ENCODE measurements at regions not wholly inside any gene's neighbourhood (a gene's known extent, or its start where the extent isn't known, plus 50 kb on each side); places are given as distances from the start of the nearest gene placed in this dataset.

DNA sequence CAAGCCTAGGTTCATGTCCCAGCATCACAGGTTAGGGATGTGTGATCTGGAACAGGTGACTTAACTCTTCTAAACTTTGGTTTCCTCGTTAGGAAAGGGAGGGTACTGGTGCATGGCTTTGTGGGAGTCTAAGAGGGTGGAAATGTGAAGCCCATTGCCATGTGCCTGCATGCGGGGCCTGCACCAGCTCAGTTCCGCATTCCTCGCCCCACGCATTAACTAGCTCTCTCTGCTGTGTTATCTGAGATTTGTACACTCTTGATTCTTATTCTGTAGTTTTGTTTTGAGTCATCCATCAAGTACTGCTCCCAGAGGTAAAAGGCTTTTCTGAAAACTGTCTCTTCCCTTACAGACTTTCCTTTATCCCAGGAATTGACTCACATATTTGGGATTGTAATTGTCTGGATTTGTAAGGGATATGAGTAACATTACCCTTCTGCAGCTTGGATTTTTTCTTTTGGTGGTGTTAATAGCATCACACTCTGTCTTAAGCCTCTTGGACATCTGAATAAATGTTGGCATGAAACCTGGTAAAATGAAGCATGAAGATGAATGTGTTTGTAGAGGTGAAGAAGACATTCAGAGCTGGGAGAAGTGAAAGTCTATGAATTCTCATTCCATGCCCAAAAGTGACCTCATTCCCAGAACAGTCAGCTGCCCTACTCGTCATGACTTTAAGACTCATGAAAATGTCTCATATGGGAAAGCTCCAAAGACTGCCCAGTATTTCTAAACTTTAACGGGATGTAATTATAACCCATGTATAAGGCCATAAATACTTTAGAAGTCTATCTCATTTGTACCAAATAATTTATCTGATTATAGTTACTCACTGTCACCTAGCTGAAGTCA is 357.3 kb downstream of the FOXA2 start:
- H3K27ac Mint-ChIP-seq, result no peak overlapping the region
- peaks cover 5% of the 10 kb centered on the region for H3K9me3 Mint-ChIP-seq
- H3K36me3 Mint-ChIP-seq (ENCODE audit: low read depth), result no peaks in the 10 kb centered on the region
- no peak overlapping the region for H3K4me3 Mint-ChIP-seq
- H3K4me1 Mint-ChIP-seq (ENCODE audit: low read depth), result no peaks in the 10 kb centered on the region
- H3K27me3 Mint-ChIP-seq, result no peaks in the 10 kb centered on the region

DNA sequence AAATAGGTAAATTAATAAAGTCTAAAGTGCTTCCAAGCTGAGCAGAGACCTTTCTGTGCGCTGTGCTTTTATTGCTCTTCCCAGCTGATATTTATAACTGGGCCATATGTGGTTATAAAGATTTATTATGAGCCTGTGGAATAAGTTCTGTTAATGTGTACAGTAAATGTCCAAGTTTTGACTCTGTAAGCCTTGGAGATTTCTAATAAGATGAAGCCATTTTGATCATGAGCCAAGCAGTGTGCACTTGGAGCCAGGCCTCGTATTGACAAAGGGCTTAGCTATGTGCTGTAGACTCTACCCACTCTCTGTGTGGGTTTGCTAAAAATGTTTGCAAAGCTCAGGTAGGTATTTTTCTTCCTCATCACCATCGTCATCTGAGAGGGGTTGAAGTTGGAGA is 361.1 kb downstream of the FOXA2 start:
- Mint-ChIP-seq H3K27ac (no peak overlapping the region), H3K27me3 (no peaks in the 10 kb centered on the region), H3K4me1 (ENCODE audit: low read depth) (no peaks in the 10 kb centered on the region), H3K9me3 (peaks cover 5% of the 10 kb centered on the region), H3K4me3 (no peak overlapping the region), H3K36me3 (ENCODE audit: low read depth) (no peaks in the 10 kb centered on the region)

DNA sequence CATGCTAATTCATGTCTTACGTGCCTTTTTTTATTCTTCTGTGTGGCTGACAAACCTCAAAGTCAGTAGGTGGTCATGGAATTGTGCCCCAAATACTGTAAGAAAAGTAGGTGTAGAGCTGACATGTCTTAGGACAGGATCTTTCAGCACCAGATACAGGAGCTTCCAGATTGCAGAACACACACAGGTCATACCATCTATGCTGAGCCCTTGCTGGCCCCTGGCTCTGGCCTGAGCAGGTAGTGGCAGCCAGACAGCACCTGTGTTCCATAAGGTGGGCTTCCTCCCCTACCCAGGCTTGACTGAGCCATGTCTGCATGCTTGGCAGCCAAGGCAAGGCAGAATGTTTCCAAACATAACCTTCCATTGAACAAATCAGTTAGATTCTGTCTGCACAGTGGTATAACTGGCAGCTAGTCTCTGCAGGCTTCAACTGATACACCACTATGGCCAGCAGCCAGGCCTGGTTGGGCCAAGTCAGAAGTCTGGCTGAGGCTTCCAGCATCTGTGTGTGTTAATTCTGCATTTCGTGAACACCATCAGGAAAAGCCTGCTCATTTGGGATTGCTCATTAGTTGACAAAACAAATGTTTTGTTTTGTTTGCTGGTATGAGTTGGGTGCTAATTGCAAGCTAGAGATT is 366.5 kb downstream of the FOXA2 start:
- no peaks in the 10 kb centered on the region for H3K36me3 Mint-ChIP-seq (ENCODE audit: low read depth)
- H3K27ac Mint-ChIP-seq, result no peak overlapping the region
- H3K4me1 Mint-ChIP-seq (ENCODE audit: low read depth), result no peaks in the 10 kb centered on the region
- H3K27me3 Mint-ChIP-seq, result no peaks in the 10 kb centered on the region
- no peak overlapping the region for H3K4me3 Mint-ChIP-seq
- no peaks in the 10 kb centered on the region for H3K9me3 Mint-ChIP-seq

DNA sequence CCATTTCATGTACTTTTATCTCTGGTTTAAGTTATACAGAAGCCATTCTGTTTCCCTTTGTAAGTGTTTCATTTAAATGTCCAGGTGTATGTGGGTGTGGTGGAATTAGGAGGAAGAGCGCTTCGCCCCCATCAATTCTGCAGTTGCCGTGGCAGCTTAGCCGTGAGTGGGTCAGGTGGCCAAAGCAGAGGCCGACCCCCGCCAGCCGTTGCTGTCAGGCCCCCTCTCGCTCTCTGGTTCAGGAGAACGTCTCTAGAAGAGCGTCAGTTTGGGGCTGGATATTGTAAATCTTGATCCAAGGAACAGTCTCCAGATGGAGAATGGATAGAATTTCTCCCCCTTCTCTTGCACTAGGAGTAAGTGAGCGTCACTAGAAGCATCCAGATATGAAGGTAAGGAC is 367.4 kb downstream of the FOXA2 start:
- H3K36me3 Mint-ChIP-seq (ENCODE audit: low read depth), result no peaks in the 10 kb centered on the region
- H3K9me3 Mint-ChIP-seq, result no peaks in the 10 kb centered on the region
- H3K27ac Mint-ChIP-seq, result no peak overlapping the region
- no peaks in the 10 kb centered on the region for H3K27me3 Mint-ChIP-seq
- H3K4me1 Mint-ChIP-seq (ENCODE audit: low read depth), result no peaks in the 10 kb centered on the region
- H3K4me3 Mint-ChIP-seq, result no peak overlapping the region

DNA sequence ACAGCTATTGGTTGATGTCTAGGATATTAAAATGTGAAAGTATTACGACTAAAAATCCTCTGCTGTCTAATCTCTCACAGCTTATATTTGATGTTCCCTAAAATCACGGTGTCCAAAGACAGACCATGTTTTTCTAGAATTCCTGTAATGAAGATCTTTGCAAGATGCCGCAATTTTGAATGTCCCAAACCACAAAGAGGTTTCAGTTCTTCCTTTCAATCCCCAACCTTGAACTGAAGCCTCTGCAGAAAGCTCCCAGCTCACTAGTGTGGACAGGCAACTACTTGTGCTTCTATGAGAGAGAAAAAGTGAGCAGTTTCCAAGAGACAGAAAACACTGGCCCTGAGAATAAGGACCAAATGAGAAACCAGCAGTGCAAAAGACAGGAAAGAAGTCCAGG is 370.1 kb downstream of the FOXA2 start:
- Mint-ChIP-seq H3K4me3 (no peak overlapping the region), H3K4me1 (ENCODE audit: low read depth) (no peaks in the 10 kb centered on the region), H3K9me3 (no peaks in the 10 kb centered on the region), H3K27ac (no peak overlapping the region), H3K27me3 (no peaks in the 10 kb centered on the region), H3K36me3 (ENCODE audit: low read depth) (no peaks in the 10 kb centered on the region)

DNA sequence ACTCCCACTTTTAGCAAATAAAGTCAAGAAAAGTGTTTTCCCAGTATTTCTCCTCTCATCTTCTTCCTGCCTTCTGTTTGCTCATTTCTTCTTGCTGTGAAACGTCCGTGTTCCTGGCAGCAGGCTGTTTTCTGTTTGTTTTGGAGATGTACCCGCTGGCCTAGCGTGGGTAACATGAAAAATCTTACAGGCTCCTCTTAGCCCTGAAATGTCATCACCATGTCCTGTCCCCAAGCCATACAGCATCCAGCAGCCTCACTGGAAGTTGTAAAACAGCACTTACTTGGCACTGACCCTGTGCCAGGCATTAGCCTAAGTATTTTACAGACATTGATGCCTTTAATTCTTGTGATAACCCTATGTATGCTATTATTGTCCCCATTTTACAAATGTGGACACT is 371.1 kb downstream of the FOXA2 start:
- H3K27ac Mint-ChIP-seq, result no peak overlapping the region
- no peaks in the 10 kb centered on the region for H3K9me3 Mint-ChIP-seq
- no peaks in the 10 kb centered on the region for H3K4me1 Mint-ChIP-seq (ENCODE audit: low read depth)
- H3K27me3 Mint-ChIP-seq, result no peaks in the 10 kb centered on the region
- no peaks in the 10 kb centered on the region for H3K36me3 Mint-ChIP-seq (ENCODE audit: low read depth)
- H3K4me3 Mint-ChIP-seq, result no peak overlapping the region

DNA sequence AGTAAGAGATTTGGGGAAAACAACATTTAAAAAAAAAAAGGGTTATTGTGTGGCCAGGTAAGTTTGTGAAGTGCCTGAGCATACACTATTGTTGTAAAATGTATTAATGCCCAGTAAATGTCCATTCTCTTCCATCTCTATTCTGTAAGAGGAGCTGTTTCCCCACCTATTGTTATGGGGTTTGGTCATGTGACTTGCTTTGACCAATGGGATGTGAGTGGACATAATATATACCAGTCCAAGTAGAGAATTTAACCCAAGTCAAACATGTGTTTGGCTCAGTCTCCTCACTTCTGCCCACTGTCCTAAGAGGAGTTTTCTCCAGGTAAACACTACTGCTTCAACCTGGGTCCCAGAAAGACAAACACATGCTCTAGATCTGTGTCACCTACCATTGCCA is 377.1 kb downstream of the FOXA2 start:
- Mint-ChIP-seq H3K27ac (no peak overlapping the region), H3K36me3 (ENCODE audit: low read depth) (no peaks in the 10 kb centered on the region)

DNA sequence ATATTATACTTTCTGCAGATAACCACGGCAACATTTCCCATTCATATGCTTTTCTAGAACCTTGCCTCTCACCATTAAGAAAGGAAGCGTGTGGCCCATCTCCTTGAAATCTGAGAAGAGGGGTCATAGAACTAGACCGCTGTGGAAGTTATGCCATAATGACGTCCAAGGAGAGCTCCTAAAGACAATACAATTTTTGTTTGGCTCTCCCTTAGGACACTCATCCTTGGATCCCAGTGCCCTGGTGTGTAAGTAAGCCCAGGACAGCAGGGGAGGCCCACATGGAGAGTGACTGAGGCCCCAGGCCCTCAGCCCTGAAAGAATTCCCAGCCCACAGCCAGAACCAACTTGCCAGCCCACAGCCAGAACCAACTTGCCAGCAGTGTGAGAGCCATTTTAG is 379.6 kb downstream of the FOXA2 start:
- no peak overlapping the region for H3K27ac Mint-ChIP-seq
- H3K27me3 Mint-ChIP-seq, result no peaks in the 10 kb centered on the region
- H3K4me3 Mint-ChIP-seq, result no peak overlapping the region
- no peaks in the 10 kb centered on the region for H3K36me3 Mint-ChIP-seq (ENCODE audit: low read depth)
- no peaks in the 10 kb centered on the region for H3K4me1 Mint-ChIP-seq (ENCODE audit: low read depth)
- H3K9me3 Mint-ChIP-seq, result peaks cover 21% of the 10 kb centered on the region

More for the DNA sequence above, 377.1 kb downstream of the FOXA2 start:
- Mint-ChIP-seq H3K4me3 (no peak overlapping the region), H3K9me3 (peaks cover 18% of the 10 kb centered on the region), H3K4me1 (ENCODE audit: low read depth) (no peaks in the 10 kb centered on the region), H3K27me3 (no peaks in the 10 kb centered on the region)

DNA sequence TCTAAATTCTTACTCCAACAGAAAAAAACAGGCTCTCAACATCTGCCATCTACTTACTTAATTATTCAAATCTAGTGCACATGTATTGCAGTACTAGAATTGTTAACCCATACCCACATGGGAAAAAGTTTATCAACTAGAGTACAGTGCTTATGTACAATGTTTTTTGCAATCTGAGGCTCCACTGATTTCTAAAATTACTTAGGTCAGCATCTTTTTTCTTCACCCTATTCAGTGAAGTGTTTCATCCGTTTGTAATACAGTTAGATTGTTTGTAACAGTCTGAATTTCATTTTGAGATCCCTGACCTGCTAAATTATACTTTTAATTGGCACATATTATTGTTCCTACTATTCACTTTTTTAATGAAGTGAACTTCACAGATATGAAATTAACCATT is 402.2 kb downstream of the FOXA2 start:
- no peaks in the 10 kb centered on the region for H3K4me1 Mint-ChIP-seq (ENCODE audit: low read depth)
- no peaks in the 10 kb centered on the region for H3K36me3 Mint-ChIP-seq (ENCODE audit: low read depth)
- no peaks in the 10 kb centered on the region for H3K27me3 Mint-ChIP-seq
- no peak overlapping the region for H3K27ac Mint-ChIP-seq
- no peak overlapping the region for H3K4me3 Mint-ChIP-seq
- H3K9me3 Mint-ChIP-seq, result no peaks in the 10 kb centered on the region

DNA sequence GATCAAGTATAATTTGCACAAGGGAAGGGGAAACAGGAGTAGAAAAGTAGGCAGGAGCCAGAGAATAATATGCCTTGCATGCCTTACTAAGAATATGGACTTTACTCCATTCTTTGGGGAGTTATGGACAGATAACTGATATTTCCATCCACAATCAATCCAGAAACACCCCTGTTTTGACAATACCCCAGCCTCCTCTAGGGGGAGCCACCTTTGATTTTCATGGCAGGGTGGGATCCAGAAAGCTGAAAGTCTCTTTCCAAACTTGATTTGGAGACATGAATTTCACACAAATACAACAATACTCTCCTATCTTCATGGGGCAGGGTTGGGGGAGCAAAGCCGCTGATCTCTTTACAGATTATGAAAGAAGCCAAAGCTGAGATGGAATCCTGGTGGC is 404.1 kb downstream of the FOXA2 start:
- Mint-ChIP-seq H3K27ac (no peak overlapping the region), H3K4me1 (ENCODE audit: low read depth) (no peaks in the 10 kb centered on the region), H3K4me3 (no peak overlapping the region), H3K9me3 (peaks cover under 1% of the 10 kb centered on the region), H3K27me3 (no peaks in the 10 kb centered on the region), H3K36me3 (ENCODE audit: low read depth) (no peaks in the 10 kb centered on the region)

DNA sequence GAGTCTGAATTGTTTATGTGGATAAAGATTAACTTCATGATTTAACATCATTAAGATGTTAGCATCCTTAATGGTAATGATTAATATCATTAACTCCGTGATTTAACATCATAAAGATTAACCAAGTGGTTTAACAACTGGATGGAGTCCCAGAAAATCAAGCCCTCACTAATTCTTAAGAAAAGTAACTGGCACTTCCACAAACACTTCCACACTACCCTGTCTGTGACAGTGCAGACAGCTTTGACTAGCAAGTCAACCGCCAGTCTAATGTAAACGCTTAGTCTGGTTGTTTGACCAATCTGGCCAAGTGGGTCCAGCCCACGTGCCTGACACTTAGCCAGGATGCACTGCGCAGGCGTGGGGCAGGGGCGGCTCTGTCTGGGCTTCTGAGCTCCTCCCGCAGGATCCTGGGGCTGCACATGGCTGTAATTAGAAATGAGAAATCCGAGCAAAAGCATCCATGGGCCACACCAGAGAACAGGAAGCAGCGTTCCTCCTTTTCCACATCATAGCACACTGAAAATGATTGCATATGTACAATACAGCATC is 424.2 kb downstream of the FOXA2 start:
- peaks cover 10% of the 10 kb centered on the region for H3K9me3 Mint-ChIP-seq
- no peaks in the 10 kb centered on the region for H3K4me1 Mint-ChIP-seq (ENCODE audit: low read depth)
- no peak overlapping the region for H3K27ac Mint-ChIP-seq
- H3K4me3 Mint-ChIP-seq, result no peak overlapping the region
- H3K36me3 Mint-ChIP-seq (ENCODE audit: low read depth), result no peaks in the 10 kb centered on the region
- no peaks in the 10 kb centered on the region for H3K27me3 Mint-ChIP-seq

DNA sequence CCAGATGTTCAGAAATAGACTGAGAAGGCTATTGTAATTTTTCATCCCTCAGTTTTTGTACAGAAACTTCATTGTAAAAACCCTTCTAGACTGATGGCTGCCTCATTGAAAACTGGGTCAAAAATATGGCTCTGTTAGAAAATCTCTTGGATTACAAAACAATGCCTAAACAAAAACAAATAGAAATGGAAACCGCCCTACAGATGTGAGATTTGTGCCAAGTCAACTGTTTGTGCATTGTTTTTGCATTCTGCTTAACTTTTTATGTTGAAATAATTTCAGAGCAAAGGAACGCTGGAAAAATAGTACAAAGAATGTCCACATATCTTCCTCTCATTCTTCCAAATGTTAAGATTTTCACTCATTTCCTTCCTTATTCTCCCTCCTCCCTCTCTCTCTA is 425.1 kb downstream of the FOXA2 start:
- no peaks in the 10 kb centered on the region for H3K4me1 Mint-ChIP-seq (ENCODE audit: low read depth)
- no peaks in the 10 kb centered on the region for H3K27me3 Mint-ChIP-seq
- no peak overlapping the region for H3K4me3 Mint-ChIP-seq
- no peaks in the 10 kb centered on the region for H3K36me3 Mint-ChIP-seq (ENCODE audit: low read depth)
- H3K9me3 Mint-ChIP-seq, result peaks cover 14% of the 10 kb centered on the region
- no peak overlapping the region for H3K27ac Mint-ChIP-seq

DNA sequence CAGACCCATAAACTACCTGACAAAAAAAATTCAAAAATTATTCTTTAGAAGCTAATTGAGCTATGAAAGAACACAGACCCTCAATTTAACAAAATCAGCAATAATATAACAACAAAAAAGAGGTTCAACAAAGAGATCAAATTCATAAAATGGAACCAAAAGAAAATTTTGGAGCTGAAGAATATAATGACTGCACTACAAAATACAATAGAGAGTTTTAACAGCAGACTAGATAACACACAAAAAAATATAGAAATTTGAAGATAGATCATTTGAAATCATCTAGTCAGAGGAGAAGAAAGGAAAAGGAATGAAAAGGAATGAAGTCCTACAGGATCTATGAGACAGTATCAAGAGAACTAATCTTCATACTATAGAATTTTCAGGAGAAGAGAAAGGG is 422.1 kb downstream of the PAX1 start:
- Mint-ChIP-seq H3K27ac (no peak overlapping the region), H3K4me3 (no peak overlapping the region), H3K36me3 (ENCODE audit: low read depth) (no peaks in the 10 kb centered on the region), H3K9me3 (peaks cover 34% of the 10 kb centered on the region), H3K27me3 (no peaks in the 10 kb centered on the region), H3K4me1 (ENCODE audit: low read depth) (no peaks in the 10 kb centered on the region)

DNA sequence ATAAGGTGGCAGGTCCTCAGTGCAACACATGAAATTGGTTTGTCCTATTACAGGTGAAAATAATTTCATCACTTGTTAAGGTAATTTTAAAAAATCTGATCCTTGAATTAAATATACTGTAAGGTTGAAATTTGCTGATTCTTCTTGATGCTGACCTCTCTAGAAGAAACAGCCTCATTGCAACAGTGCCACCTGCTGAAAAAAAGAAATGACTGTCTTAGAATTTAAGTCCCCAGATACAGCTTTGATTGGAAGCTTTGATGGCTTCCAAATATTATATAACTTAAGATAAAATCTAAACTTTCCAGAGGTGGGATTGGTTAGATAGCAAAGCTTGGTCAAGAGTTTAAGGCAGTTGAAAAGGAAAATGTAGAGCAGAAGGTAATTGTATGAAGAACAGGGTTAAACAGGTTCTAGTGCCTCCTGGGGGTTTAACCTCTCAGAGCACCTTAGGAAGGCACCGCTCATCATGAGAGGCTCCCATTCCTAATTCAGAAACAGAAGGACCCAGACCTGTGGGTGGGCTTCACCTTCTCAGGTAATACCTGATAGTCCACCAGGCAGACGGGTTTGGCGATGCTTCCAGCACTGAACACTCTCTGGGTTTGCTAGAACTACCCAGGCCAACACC is 401.0 kb downstream of the PAX1 start:
- Mint-ChIP-seq H3K27ac (no peak overlapping the region), H3K4me1 (ENCODE audit: low read depth) (no peaks in the 10 kb centered on the region), H3K36me3 (ENCODE audit: low read depth) (no peaks in the 10 kb centered on the region), H3K9me3 (peaks cover 26% of the 10 kb centered on the region), H3K27me3 (no peaks in the 10 kb centered on the region), H3K4me3 (no peak overlapping the region)

DNA sequence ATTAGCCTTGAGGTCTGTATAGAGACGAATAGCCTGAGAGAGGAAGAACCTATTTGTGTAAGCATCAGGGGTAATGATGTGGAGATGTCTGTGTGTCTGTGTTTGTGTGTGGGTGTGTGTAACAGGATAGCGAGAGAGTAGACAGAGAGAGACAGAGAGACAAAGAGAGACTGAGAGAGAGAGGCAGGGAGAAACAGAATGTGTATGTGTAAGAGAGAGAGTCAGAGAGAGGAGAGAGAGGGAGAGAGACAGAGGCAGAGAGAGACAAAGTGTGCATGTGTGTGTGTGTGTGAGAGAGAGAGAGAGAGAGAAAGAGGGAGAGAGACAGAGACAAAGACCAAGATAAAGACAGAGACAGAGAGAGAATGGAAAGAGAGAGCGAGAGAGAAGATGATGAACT is 396.1 kb downstream of the PAX1 start:
- Mint-ChIP-seq H3K27me3 (no peaks in the 10 kb centered on the region), H3K27ac (no peak overlapping the region), H3K36me3 (ENCODE audit: low read depth) (no peaks in the 10 kb centered on the region), H3K4me1 (ENCODE audit: low read depth) (no peaks in the 10 kb centered on the region), H3K4me3 (no peak overlapping the region), H3K9me3 (peaks cover 22% of the 10 kb centered on the region)

All from stimulated activated naive CD8-positive, alpha-beta T cell treated with anti-CD3 and anti-CD28 coated beads, Interleukin-15, Interleukin-2, amounts not matched to agents 100 ng/mL and 50 ng/mL, for 24 hours (primary cell).